H9 (cell line): ENCODE measurements at regions not wholly inside any gene's neighbourhood (a gene's known extent, or its start where the extent isn't known, plus 50 kb on each side); places are given as distances from the start of the nearest gene placed in this dataset.

Source experiments
- DNase-seq: peaks from one replicate; pipeline ENCODE4 v3.0.0-alpha.2; 2017
- H2AFZ ChIP-seq: one replicate; pipeline ENCODE4 v1.6.1; 2013; ENCODE audit warnings: mild to moderate bottlenecking, low read length, control low read depth, moderate library complexity
- H2AK5ac ChIP-seq: 2 replicates; pipeline ENCODE4 v1.6.1; 2013; ENCODE audit warnings: low read length, control low read depth, mixed read lengths; ENCODE audit not compliant: insufficient read length
- H2BK120ac ChIP-seq: one replicate; pipeline ENCODE4 v1.6.1; 2013; ENCODE audit warnings: low read depth, mild to moderate bottlenecking, low read length, control low read depth, inconsistent platforms; ENCODE audit not compliant: poor library complexity, severe bottlenecking
- H2BK12ac ChIP-seq: 2 replicates; pipeline ENCODE4 v1.6.1; 2013; ENCODE audit warnings: low read length, control low read depth, mixed read lengths, low read depth; ENCODE audit not compliant: insufficient read length
- H2BK15ac ChIP-seq: 2 replicates; pipeline ENCODE4 v1.6.1; 2013; ENCODE audit warnings: low read depth, low read length, control low read depth
- H2BK20ac ChIP-seq: one replicate; pipeline ENCODE4 v1.6.1; 2013; ENCODE audit warnings: low read depth, mild to moderate bottlenecking, low read length, control low read depth, inconsistent platforms; ENCODE audit not compliant: poor library complexity, severe bottlenecking
- H2BK5ac ChIP-seq: 2 replicates; pipeline ENCODE4 v1.6.1; 2013; ENCODE audit warnings: low read length, control low read depth, mixed read lengths; ENCODE audit not compliant: insufficient read length
- H3K14ac ChIP-seq: 2 replicates; pipeline ENCODE4 v1.6.1; 2013; ENCODE audit warnings: low read length, control low read depth; ENCODE audit not compliant: insufficient read depth
- H3K18ac ChIP-seq: 2 replicates; pipeline ENCODE4 v1.6.1; 2013; ENCODE audit warnings: low read depth, mild to moderate bottlenecking, mixed read lengths, low read length, control low read depth; ENCODE audit not compliant: insufficient read length
- H3K23ac ChIP-seq: 2 replicates; pipeline ENCODE4 v1.6.1; 2013; ENCODE audit warnings: low read length, control low read depth, mixed read lengths, low read depth; ENCODE audit not compliant: insufficient read length
- H3K23me2 ChIP-seq: 2 replicates; pipeline ENCODE4 v1.6.1; 2013; ENCODE audit warnings: low read depth, mild to moderate bottlenecking, mixed read lengths, low read length, control low read depth; ENCODE audit not compliant: insufficient read length, poor library complexity, severe bottlenecking
- H3K27ac ChIP-seq: 2 replicates; pipeline ENCODE4 v1.5.1; 2013; ENCODE audit warnings: low read length, control low read depth, mixed read lengths, low read depth; ENCODE audit not compliant: insufficient read length
- H3K27me3 ChIP-seq: 2 replicates; pipeline ENCODE4 v1.6.1; 2013; ENCODE audit warnings: low read length, control low read depth, inconsistent platforms; ENCODE audit not compliant: insufficient read depth
- H3K4ac ChIP-seq: 2 replicates; pipeline ENCODE4 v1.6.1; 2013; ENCODE audit warnings: low read depth, mild to moderate bottlenecking, control low read depth, inconsistent platforms, low read length, moderate library complexity
- H3K4me1 ChIP-seq: 2 replicates; pipeline ENCODE4 v1.6.1; 2013; ENCODE audit warnings: low read length, control low read depth, inconsistent platforms; ENCODE audit not compliant: insufficient read depth
- H3K4me2 ChIP-seq: 2 replicates; pipeline ENCODE4 v1.6.1; 2013; ENCODE audit warnings: low read length, control low read depth, mixed read lengths; ENCODE audit not compliant: insufficient read length, insufficient read depth
- H3K56ac ChIP-seq: 2 replicates; pipeline ENCODE4 v1.6.1; 2013; ENCODE audit warnings: low read depth, mild to moderate bottlenecking, mixed read lengths, low read length, control low read depth; ENCODE audit not compliant: insufficient read length
- H3K79me1 ChIP-seq: 2 replicates; pipeline ENCODE4 v1.6.1; 2013; ENCODE audit warnings: low read depth, mild to moderate bottlenecking, moderate library complexity, low read length, control low read depth, inconsistent platforms; ENCODE audit not compliant: insufficient read depth, poor library complexity, severe bottlenecking
- H3K79me2 ChIP-seq: 2 replicates; pipeline ENCODE4 v1.6.1; 2013; ENCODE audit warnings: low read length, control low read depth, inconsistent platforms; ENCODE audit not compliant: insufficient read depth
- H3K9ac ChIP-seq: 2 replicates; pipeline ENCODE4 v1.6.1; 2013; ENCODE audit warnings: low read length, control low read depth, mixed read lengths; ENCODE audit not compliant: insufficient read length; ENCODE audit errors: extremely low read depth
- H3K9me3 ChIP-seq: one replicate; pipeline ENCODE4 v1.6.1; 2013; ENCODE audit warnings: low read depth, low read length, inconsistent platforms; ENCODE audit not compliant: control insufficient read depth
- H3T11ph ChIP-seq: one replicate; pipeline ENCODE4 v1.6.1; 2013; ENCODE audit warnings: mild to moderate bottlenecking, low read length, control low read depth, inconsistent platforms
- H4K20me1 ChIP-seq: one replicate; pipeline ENCODE4 v1.6.1; 2013; ENCODE audit not compliant: control insufficient read depth, insufficient read length, insufficient read depth
- H4K5ac ChIP-seq: 2 replicates; pipeline ENCODE4 v1.6.1; 2013; ENCODE audit warnings: low read depth, mild to moderate bottlenecking, mixed read lengths, low read length, control low read depth; ENCODE audit not compliant: insufficient read length
- H4K8ac ChIP-seq: replicated peaks from 2 replicates; pipeline ENCODE4 v1.6.1; 2013; ENCODE audit warnings: low read length, control low read depth, mixed read lengths, low read depth; ENCODE audit not compliant: insufficient read length
- H4K91ac ChIP-seq: 2 replicates; pipeline ENCODE4 v1.6.1; 2013; ENCODE audit warnings: low read depth, mild to moderate bottlenecking, moderate library complexity, mixed read lengths, low read length, control low read depth; ENCODE audit not compliant: insufficient read length
- H3K27ac Mint-ChIP-seq, 3 experiments: 2 replicates in 2 of 3; 3 replicates in 1 of 3; pipeline ENCODE4 v1.8.0; 2020 to 2021; ENCODE audit warnings: mixed read lengths in 3 of 3, mild to moderate bottlenecking in 1 of 3, moderate library complexity in 1 of 3
- H3K27me3 Mint-ChIP-seq: 2 replicates; pipeline ENCODE4 v1.8.0; 2021; ENCODE audit warnings: low read depth, mild to moderate bottlenecking, moderate library complexity, mixed read lengths
- H3K36me3 Mint-ChIP-seq, 3 experiments: 2 replicates in 2 of 3; 3 replicates in 1 of 3; pipeline ENCODE4 v1.8.0; 2020 to 2021; ENCODE audit warnings: low read depth in 3 of 3, mixed read lengths in 3 of 3; ENCODE audit not compliant: insufficient read depth in 1 of 3
- H3K4me1 Mint-ChIP-seq, 2 experiments: 2 replicates each; pipeline ENCODE4 v1.8.0; 2020; ENCODE audit warnings: mixed read lengths in 2 of 2
- H3K4me3 Mint-ChIP-seq, 2 experiments: 2 replicates in 1 of 2; 3 replicates in 1 of 2; pipeline ENCODE4 v1.8.0; 2020 to 2021; ENCODE audit warnings: mild to moderate bottlenecking in 2 of 2, mixed read lengths in 2 of 2, moderate library complexity in 1 of 2
- H3K9me3 Mint-ChIP-seq, 2 experiments: 2 replicates in 1 of 2; 3 replicates in 1 of 2; pipeline ENCODE4 v1.8.0; 2020; ENCODE audit warnings: mild to moderate bottlenecking in 2 of 2, mixed read lengths in 2 of 2, moderate library complexity in 1 of 2
- WGBS: extraction: QIAGEN DNeasy Blood & Tissue Kit; methylation state at CpG from one replicate; pipeline ENCODE4 v1.1.7; 2013; ENCODE audit warnings: missing lambda C conversion rate, low lambda C conversion rate, mixed read lengths; ENCODE audit not compliant: insufficient read length; ENCODE audit errors: extremely low coverage; 5-methylcytosine and 5-hydroxymethylcytosine counted together
- TF ChIP-seq, protein P1 (sequence below): fragments of 200-600 bp; sonication (generic); conservative IDR thresholded peaks from 3 replicates; pipeline ENCODE4 v1.8.0; 2021; ENCODE audit warnings: antibody characterized with exemption, mild to moderate bottlenecking

DNA sequence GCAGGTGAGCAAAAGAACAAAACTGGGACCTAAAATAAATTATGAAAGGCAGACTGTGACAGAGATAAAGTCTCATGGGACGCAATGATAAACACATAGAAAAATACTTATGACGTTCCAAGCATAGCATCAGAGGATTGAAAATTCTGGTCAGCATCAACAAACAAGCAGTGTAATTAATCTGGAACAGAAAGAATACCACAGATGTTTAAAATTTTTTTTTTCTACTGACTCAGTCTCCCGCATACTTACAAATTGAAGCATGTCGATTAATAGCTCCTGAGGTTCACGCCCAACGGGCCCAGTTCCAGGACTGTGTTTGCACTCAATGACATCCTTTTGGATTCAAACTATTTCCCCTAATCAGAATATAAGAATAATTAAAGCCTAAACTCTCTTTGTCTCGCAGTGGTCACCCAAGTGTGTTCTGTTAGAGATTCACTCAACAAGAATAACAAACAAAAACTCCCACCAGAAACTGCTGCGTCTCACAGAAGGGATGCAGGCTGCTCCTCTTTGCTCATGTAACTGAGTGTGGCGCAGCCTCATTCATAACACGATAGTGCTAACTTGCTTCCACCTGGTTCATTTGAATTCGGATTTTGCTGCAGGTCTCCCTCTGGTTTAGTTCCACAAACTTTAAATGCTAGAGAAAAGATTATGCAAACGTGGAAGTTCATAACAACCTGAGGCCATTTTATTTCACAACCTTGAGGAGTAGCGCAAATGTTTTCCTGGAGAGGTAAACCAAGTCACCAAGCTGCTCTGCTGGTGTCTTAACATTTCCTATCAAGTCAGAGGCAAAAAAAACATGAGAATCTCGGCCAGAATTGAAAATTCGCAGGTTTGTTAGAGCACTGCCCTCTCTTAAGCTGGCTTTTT is 69.0 kb upstream of the CITED2 start:
- no peak overlapping the region for H3K9ac ChIP-seq
- H3K18ac ChIP-seq: no peak overlapping the region
- H3K4me1 ChIP-seq: no peaks in the 10 kb centered on the region; the same call in 1 of the 2 replicates
- no peak overlapping the region for H2BK5ac ChIP-seq
- H4K91ac ChIP-seq: no peak overlapping the region
- no peak overlapping the region for H3K23ac ChIP-seq
- H2AFZ ChIP-seq: no peak overlapping the region
- H3K4me3 Mint-ChIP-seq: no peak overlapping the region
- H3K27ac Mint-ChIP-seq: no peak overlapping the region
- H3K4ac ChIP-seq: no peak overlapping the region
- no peaks in the 10 kb centered on the region for H3K27me3 ChIP-seq
- DNase-seq: no peak
- no peaks in the 10 kb centered on the region for H3K27me3 Mint-ChIP-seq
- TF ChIP-seq, protein P1, sequence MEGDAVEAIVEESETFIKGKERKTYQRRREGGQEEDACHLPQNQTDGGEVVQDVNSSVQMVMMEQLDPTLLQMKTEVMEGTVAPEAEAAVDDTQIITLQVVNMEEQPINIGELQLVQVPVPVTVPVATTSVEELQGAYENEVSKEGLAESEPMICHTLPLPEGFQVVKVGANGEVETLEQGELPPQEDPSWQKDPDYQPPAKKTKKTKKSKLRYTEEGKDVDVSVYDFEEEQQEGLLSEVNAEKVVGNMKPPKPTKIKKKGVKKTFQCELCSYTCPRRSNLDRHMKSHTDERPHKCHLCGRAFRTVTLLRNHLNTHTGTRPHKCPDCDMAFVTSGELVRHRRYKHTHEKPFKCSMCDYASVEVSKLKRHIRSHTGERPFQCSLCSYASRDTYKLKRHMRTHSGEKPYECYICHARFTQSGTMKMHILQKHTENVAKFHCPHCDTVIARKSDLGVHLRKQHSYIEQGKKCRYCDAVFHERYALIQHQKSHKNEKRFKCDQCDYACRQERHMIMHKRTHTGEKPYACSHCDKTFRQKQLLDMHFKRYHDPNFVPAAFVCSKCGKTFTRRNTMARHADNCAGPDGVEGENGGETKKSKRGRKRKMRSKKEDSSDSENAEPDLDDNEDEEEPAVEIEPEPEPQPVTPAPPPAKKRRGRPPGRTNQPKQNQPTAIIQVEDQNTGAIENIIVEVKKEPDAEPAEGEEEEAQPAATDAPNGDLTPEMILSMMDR: no peak
- H3K56ac ChIP-seq: no peak overlapping the region
- H3K23me2 ChIP-seq: no peaks in the 10 kb centered on the region
- WGBS: no CpG with 5 or more reads among the region's 15 CpGs
- H2BK120ac ChIP-seq: no peak overlapping the region
- no peak overlapping the region for H2BK20ac ChIP-seq
- H3K79me2 ChIP-seq: no peaks in the 10 kb centered on the region
- H3K9me3 Mint-ChIP-seq: no peaks in the 10 kb centered on the region
- H3K36me3 Mint-ChIP-seq: no peaks in the 10 kb centered on the region
- H4K20me1 ChIP-seq: no peaks in the 10 kb centered on the region
- H3K79me1 ChIP-seq: no peaks in the 10 kb centered on the region
- no peak overlapping the region for H4K5ac ChIP-seq
- H3K14ac ChIP-seq: no peak overlapping the region
- H2BK15ac ChIP-seq: no peak overlapping the region
- H3K9me3 ChIP-seq: no peaks in the 10 kb centered on the region
- H2BK12ac ChIP-seq: no peak overlapping the region
- H4K8ac ChIP-seq: no peak overlapping the region
- no peak overlapping the region for H3K4me2 ChIP-seq
- peaks cover 25 to 28% of the 10 kb centered on the region in 2 experiments for H3K4me1 Mint-ChIP-seq
- H3K27ac ChIP-seq: no peak overlapping the region
- no peak overlapping the region for H3T11ph ChIP-seq
- H2AK5ac ChIP-seq: no peak overlapping the region
